SH-SY5Y (cell line): ENCODE measurements at regions not wholly inside any gene's neighbourhood (a gene's known extent, or its start where the extent isn't known, plus 50 kb on each side); places are given as distances from the start of the nearest gene placed in this dataset.

ENCODE experiments used
- GATA2 ChIP-seq: IDR thresholded peaks from 2 replicates; pipeline ENCODE4 v1.6.1; 2011; ENCODE audit warnings: mild to moderate bottlenecking, low read depth, low read length
- GATA3 ChIP-seq: IDR thresholded peaks from 2 replicates; pipeline ENCODE4 v1.6.1; 2011; ENCODE audit warnings: low read depth, mild to moderate bottlenecking, low read length, moderate library complexity

DNA sequence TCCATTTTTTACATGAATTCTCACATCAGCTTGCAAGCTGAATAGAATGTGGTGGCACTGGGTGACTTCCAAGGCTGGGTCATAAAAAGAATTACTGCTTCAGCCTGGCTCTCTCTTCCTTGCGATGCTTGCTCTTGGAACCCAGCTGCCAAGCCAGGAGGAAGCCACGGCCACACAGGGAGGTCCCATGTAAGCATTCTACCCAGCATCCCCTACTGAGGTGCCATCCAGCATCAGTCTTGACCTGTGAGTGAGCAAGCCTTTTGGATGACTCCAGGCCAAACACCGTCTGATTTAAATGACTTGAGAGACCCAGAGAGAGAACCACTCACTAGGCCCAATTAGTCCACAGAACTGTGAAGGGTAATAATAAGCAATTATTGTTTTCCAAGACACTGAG is 750.3 kb upstream of the RAB6C start:
- TF ChIP-seq GATA2 (no peak), GATA3 (no peak)

DNA sequence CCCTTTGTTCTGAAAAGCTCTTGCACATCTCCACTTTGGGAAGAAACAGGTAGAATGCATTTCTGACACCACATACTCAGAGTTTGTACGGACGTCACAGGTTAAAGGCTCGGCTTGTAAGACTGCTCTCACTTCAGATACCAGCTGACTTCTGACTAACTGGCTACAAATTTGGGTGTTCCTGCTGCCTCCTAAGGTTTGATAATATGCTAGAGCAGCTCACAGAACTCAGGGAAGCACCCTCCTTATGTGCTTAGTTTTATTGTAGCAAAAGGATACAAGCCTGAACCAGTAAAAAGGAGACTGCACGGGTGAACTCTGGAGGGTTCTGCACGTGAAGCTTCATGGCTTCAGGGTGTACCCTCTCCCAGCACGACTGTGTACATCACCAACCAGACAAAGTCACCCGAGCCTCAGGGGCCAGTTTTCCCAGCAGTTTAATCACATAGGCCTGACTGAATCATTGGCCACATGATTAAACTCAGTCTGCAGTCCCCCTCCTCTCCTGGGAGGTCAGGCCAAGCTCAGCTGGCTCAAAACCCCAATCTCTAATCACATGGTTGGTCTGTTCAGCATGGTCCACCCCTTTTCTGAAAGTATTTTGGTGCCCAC is 749.5 kb upstream of the RAB6C start:
- TF ChIP-seq GATA2 = no peak
- no peak for TF ChIP-seq GATA3

DNA sequence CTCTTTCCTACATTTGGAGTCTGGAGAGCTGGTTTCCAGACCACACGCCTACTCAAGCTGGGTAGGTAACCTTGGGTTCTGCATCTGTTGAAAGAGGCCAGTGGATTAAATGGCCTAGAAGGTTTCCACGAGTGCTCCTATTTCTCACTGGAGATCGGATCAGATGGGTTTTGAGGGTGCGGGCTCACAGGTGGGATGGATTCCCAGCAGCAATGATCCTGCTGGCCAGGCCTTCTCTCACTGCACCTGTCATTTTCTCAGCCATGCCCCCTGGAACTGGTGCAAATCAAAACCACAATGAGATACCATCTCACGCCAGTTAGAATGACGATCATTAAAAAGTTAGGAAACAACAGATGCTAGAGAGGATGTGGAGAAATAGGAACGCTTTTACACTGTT is 747.5 kb upstream of the RAB6C start:
- TF ChIP-seq GATA3 (no peak), GATA2 (no peak)

DNA sequence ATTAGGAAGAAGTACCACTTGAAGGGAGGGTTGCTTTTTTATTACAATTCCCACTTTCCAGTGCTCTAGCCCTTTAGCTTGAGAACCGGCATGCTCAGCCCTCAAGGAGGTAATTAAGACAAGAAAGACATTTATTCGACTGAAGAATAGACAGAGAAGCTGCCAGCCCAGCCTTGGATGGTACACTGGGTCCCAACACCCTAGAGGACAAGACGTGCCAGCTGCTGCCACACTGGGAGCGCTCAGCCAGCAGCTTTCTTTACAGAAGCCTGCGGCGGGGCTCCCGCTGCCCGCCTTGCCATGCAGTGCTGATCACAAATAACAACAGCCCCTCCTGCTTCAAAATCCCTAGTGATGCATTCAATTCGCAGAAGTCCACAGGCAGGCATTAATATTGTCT is 746.3 kb upstream of the RAB6C start:
- no peak for TF ChIP-seq GATA3
- no peak for TF ChIP-seq GATA2

DNA sequence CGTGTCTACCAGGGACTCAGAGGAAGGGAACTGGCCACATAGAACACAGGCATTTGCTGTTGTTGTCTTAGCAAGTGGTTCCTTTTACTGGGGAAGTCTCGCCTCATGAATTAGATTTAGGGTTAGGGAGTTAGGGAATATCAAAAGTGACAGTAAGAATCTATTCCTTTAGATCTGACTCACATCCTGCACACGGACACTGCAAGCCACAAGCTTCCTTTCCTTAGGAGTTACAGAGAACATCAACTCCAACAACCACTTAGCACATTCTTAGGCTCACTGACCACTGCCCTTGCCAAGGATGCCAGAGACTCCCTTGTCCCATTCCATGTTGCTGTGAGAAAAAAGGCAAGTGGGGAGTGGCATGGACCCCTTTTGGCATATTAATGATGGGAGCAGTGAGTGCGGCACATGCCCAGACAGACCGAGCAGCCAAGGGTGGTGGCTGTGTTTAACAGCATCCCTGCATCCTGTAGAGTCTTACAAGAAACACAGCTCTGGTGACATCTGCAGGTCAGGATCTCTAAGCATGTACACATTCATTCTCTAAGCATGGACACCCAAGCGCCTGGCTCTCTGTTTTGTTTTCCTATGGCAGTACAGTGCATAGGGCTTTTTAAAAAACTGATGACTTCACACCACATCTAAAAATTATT is 745.6 kb upstream of the RAB6C start:
- TF ChIP-seq GATA3 = no peak
- TF ChIP-seq GATA2 = no peak

DNA sequence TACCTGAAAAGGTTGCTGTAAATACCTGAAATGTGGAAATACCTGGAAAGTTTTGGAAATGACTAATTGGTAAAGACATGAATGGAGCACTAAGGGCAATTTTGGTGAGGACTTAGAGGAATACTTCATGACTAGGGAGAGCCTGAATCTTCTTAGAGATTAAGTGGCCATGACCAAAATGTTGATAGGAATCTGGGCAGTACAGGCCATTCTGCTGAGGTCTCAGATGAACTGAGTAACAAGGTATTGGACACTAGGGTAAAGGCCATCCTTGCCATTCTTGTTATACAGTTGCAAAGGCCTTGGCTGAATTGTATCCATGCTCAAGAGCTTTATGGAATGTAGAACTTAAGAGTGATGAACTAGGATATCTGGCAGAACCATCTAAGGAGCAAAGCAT is 742.9 kb upstream of the RAB6C start:
- TF ChIP-seq GATA2 = no peak
- no peak for TF ChIP-seq GATA3

DNA sequence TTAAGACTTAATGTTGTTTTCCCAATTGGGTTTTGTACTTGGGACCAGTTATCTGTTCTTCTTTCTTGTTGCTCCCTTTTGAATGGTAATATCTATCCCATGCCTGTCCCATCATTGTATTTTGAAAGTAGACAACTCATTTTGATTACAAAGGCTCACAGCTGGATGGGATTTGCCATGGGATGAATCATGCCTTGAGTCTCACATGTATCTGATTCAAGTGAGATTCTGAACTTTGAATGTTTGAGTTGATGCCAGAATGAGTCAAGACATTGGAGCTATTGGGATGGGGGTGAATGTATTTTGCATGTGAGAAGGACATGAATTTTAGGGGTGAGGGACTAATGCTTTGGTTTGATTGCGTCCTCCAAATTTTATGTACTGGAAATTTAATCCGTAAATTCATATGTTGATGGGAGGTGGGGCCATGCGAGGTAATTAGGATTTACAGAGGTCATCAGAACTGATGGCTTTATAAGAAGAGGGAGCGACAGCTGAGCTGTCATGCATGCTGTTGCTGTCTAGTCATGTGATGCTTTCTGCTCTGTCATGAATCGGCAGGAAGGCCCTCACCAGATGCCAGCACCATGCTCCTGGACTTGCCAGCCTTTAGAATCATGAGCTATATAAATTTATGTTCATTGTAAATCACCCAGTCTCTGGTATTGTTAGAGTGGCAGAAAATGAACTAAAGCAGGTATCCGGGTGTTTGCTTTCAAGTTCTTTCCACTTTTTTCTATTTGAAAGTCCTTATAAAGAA is 741.3 kb upstream of the RAB6C start:
- TF ChIP-seq GATA2 (no peak), GATA3 (no peak)

DNA sequence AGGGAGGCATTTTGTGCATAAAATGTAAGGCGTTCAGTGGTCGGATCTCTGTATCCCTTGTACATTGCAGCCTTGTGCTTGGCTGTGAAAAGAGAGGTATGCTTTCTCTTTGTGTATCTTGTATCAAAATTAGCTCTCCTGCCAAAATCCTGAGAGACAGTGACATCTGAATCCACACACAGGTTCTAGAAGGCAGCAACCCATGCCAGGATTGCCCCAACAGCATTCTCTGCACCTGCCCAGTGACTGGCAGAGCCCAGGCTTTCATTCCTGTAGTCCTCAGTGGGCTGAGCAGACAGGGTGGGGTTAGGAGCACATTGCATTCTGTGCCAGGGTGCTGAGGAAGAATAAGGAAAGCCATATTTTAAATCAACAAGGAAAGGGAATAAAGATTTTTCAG is 740.3 kb upstream of the RAB6C start:
- TF ChIP-seq GATA3 (no peak), GATA2 (no peak)

DNA sequence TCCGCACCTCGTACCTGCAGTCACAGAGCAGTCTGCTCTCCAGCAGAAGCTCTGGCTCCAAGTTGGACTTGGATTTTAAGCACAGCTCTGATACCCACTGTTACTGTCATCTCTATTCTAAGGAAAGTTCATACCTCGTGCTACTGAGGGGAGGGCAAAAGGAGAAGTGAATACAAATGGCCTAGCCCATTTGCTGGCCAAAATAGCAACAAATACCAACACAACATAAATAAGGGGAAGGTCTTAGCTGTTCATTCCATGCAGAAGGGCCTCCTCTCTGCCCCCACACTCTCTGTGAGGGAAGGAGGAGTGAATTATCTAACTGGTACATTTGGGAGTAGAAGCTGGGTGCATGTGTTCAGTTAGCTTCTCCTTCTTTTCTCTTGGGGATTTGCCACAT is 739.4 kb upstream of the RAB6C start:
- TF ChIP-seq GATA2 (no peak), GATA3 (no peak)

DNA sequence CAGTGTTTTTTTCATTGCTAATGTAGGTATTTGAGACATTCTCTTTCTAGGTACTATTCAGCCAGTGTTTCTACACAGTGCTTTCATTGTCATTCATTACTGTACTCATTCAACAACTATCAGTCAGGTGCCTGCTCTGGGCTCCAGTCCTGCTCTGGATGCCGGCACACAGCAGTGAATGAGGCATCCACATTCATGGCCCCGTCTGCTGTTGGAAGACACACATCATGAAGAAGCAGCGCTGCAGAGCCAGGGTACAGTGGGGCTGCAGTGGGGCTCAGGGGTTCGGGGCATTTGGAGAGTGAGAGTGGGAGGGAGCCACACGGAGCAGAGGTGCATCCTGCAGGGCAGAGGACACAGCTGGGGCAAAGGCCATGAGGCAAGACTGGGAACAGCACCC is 737.2 kb upstream of the RAB6C start:
- TF ChIP-seq GATA3 (no peak), GATA2 (no peak)

DNA sequence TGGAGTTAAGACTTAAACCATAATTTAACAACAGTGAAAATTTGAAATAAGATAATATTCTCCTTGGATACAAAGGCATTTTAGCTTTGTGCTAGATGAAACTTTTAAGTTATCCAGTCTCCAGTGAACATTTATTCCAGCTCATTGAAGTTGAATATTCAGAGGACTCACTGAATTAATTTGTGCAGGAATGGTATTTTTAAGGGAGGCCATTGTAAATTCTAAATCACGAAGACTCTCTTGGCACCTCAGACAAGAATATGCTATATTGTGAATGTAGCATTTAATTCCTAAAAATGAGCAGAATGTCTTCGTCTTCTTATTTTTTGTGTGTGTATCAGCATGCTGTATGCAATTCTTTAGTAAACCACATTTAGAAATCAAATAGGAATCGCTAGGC is 731.7 kb upstream of the RAB6C start:
- TF ChIP-seq GATA3 (no peak), GATA2 (no peak)

DNA sequence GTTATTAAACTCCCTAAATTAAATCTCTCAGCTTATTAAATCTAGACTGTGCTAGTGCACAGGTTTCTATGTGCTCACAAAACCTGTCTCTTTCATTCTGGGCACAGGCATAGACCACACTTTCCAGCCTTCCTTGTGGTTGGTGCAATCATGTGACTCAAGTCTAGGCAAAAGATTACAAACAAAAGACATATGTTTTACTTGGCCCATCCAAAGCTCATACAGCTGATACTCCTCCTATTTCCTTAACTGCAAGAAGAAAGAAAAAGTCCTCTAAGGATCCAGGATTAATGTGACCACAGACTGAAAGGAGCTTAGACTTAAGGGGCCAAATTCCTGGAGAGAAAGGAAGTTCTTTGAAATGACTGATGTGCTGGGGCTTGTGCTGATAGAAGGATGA is 731.3 kb upstream of the RAB6C start:
- no peak for TF ChIP-seq GATA2
- no peak for TF ChIP-seq GATA3

DNA sequence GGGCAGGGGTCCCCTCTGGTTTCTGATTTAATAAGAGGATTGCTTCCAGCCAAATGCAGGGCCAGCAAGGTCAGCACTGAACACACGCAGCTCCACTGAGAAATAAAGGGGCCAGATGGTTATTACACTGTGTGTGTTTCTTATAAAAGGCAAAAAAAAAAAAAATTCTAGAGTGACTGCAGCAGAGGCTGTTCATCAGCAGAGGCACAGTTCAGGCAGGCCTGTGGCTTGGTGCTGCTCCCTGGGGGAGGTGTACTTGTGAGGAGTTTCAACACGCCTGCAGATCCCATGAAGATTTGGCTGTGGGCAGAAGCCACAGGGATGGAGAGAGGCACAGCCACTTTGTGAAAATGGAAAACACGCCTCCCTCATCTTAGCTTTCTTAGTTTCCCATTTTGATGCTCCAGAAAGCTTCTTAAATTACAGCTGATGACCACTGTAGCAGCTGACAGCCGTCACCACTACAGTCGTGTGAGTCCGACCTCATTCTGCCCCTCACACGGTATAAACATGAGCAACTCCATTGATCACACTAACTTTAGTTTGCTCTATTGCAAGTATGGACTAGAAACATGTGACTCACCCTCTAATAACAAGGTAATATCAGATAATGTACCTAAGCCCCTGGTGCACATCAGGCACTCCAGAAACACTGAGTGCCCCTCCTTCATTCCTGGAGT is 726.5 kb upstream of the RAB6C start:
- TF ChIP-seq GATA2 = no peak
- no peak for TF ChIP-seq GATA3

DNA sequence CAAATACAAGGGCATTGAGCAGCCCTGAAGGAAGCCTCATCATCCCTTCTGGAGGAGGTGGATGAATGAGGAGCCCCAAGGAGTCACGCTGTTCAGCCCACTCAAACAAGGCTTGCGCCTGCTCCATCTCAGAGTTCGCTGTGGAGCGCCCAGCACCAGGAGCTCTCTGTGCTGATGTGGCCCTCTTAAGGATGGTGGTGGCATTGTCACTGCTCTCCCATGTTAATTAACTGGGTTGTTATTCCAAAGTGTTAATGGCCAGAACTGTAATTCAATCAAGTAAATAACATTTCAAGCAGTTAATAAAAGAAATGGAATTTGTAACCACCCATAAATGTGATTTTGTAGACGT is 726.0 kb upstream of the RAB6C start:
- TF ChIP-seq GATA2 (no peak), GATA3 (no peak)
